Progenitor cell of endocrine pancreas (in vitro differentiated cells): ENCODE measurements at regions not wholly inside any gene's neighbourhood (a gene's known extent, or its start where the extent isn't known, plus 50 kb on each side); places are given as distances from the start of the nearest gene placed in this dataset.

Source experiments
- DNase-seq: peaks from one replicate; pipeline ENCODE4 v3.0.0; 2021; ENCODE audit warnings: low spot score; ENCODE audit not compliant: unreplicated experiment
- H3K27ac Mint-ChIP-seq: 2 replicates; pipeline ENCODE4 v1.8.0; 2021; ENCODE audit warnings: mild to moderate bottlenecking, moderate library complexity, mixed read lengths
- H3K27me3 Mint-ChIP-seq: 2 replicates; pipeline ENCODE4 v1.8.0; 2021; ENCODE audit warnings: mixed read lengths
- H3K36me3 Mint-ChIP-seq: 2 replicates; pipeline ENCODE4 v1.8.0; 2022; ENCODE audit warnings: mixed read lengths; ENCODE audit not compliant: insufficient read depth
- H3K4me1 Mint-ChIP-seq: 2 replicates; pipeline ENCODE4 v1.8.0; 2021; ENCODE audit warnings: low read depth, mixed read lengths
- H3K4me3 Mint-ChIP-seq: 2 replicates; pipeline ENCODE4 v1.8.0; 2021; ENCODE audit warnings: low read depth, mild to moderate bottlenecking, moderate library complexity, mixed read lengths
- H3K9me3 Mint-ChIP-seq: 2 replicates; pipeline ENCODE4 v1.8.0; 2021; ENCODE audit warnings: low read depth, mixed read lengths
- TF ChIP-seq, protein P1 (sequence below): fragments of 200-600 bp; sonication (generic); IDR thresholded peaks from one replicate; pipeline ENCODE4 v1.5.0; 2021; ENCODE audit warnings: antibody characterized with exemption, mild to moderate bottlenecking; ENCODE audit not compliant: unreplicated experiment

DNA sequence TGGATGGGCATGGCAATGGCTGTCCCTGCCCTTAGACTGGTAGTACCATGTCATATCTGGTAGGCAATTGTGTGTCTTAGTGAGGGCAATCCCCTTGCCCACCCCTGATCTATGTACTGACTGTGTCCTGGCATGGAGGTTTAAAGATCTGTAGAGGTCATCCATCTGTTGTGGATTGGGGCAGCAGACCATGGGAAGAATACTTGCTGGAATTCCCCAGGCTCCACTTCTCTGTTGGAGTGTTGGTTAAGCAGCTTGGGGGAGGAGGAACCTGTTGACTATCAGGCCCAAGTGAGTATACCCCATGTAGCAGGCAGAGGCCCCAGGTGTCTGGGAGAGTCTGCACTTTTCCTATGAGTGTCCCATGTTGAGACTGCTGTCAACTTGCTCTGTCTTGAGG is 246.7 kb upstream of the DIPK2B start:
- Mint-ChIP-seq H3K36me3 (no peaks in the 10 kb centered on the region), H3K9me3 (peaks cover 15% of the 10 kb centered on the region), H3K4me1 (no peaks in the 10 kb centered on the region), H3K27me3 (no peaks in the 10 kb centered on the region), H3K27ac (no peak overlapping the region), H3K4me3 (no peak overlapping the region)
- TF ChIP-seq, protein P1, sequence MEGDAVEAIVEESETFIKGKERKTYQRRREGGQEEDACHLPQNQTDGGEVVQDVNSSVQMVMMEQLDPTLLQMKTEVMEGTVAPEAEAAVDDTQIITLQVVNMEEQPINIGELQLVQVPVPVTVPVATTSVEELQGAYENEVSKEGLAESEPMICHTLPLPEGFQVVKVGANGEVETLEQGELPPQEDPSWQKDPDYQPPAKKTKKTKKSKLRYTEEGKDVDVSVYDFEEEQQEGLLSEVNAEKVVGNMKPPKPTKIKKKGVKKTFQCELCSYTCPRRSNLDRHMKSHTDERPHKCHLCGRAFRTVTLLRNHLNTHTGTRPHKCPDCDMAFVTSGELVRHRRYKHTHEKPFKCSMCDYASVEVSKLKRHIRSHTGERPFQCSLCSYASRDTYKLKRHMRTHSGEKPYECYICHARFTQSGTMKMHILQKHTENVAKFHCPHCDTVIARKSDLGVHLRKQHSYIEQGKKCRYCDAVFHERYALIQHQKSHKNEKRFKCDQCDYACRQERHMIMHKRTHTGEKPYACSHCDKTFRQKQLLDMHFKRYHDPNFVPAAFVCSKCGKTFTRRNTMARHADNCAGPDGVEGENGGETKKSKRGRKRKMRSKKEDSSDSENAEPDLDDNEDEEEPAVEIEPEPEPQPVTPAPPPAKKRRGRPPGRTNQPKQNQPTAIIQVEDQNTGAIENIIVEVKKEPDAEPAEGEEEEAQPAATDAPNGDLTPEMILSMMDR, result no peak
- no peak for DNase-seq

- no peak overlapping the region for H3K27ac Mint-ChIP-seq
Measured at GRCh38 chrX:45445745-45446412, 245.2 kb upstream of the DIPK2B start.

DNA sequence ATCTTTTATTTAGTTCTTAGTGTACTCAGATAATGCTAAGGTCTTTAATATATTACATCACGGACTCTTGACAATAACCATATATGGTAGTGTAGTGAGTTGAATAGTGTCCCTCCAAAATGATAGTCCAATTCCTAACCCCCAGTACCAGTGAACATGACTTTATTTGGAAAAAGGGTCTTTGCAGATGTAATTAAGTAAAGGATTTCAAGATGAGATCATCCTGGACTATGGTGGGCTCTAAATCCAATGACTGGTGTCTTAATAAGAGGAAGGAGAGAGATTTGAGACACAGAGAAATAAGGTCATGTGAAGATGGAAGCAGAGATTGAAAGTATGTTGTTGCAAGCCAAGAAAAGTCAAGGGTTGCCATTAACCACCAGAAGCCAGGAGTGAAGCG is 236.5 kb upstream of the DIPK2B start:
- Mint-ChIP-seq H3K36me3 (no peaks in the 10 kb centered on the region), H3K4me1 (no peaks in the 10 kb centered on the region), H3K4me3 (no peak overlapping the region), H3K27ac (no peak overlapping the region), H3K27me3 (no peaks in the 10 kb centered on the region), H3K9me3 (peaks cover 15% of the 10 kb centered on the region)
- TF ChIP-seq, protein P1, result no peak
- no peak for DNase-seq

More at GRCh38 chrX:45445745-45446412, 245.2 kb upstream of the DIPK2B start:
- no peak overlapping the region for H3K4me3 Mint-ChIP-seq
- peaks cover 13% of the 10 kb centered on the region for H3K9me3 Mint-ChIP-seq
- H3K36me3 Mint-ChIP-seq, result no peaks in the 10 kb centered on the region
- H3K27me3 Mint-ChIP-seq, result no peaks in the 10 kb centered on the region
- H3K4me1 Mint-ChIP-seq, result no peaks in the 10 kb centered on the region
- TF ChIP-seq, protein P1, result no peak
- no peak for DNase-seq

DNA sequence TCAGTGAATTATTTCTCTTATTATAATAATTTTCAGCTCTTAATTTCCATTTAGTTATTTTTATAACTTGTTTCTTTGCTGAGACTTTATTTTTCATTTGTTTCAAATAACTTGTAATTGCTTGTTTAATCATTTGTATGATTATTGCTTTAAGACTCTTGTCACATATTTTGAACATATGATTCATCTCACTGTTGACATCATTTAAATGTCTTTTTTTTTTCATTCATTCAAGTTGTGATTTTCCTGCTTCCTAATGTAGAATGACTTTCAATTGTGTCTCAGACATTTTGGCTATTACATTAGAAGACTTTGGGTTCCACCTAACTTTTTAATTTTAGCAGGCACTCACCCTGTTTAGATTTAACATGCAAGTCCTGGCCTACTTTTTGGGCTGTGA is 234.8 kb upstream of the DIPK2B start:
- DNase-seq, result no peak
- Mint-ChIP-seq H3K27me3 (no peaks in the 10 kb centered on the region), H3K27ac (no peak overlapping the region), H3K9me3 (peaks cover 24% of the 10 kb centered on the region), H3K4me1 (no peaks in the 10 kb centered on the region), H3K36me3 (peaks cover 2% of the 10 kb centered on the region), H3K4me3 (no peak overlapping the region)
- TF ChIP-seq, protein P1, result no peak

- DNase-seq, result no peak
- Mint-ChIP-seq H3K4me1 (no peaks in the 10 kb centered on the region), H3K9me3 (peaks cover 24% of the 10 kb centered on the region), H3K27ac (no peak overlapping the region), H3K27me3 (no peaks in the 10 kb centered on the region), H3K4me3 (no peak overlapping the region), H3K36me3 (peaks cover 2% of the 10 kb centered on the region)
- TF ChIP-seq, protein P1, result no peak
Measured at GRCh38 chrX:45434231-45434630, 233.6 kb upstream of the DIPK2B start.
